ENCODE measurements at regions not wholly inside any gene's neighbourhood (a gene's known extent, or its start where the extent isn't known, plus 50 kb on each side); places are given as distances from the start of the nearest gene placed in this dataset.

GRCh38 chr10:111445667-111446066 lies 368.8 kb downstream of the ADRA2A start:
- DNase-seq (no peak), ATAC-seq (no peak)
- Mint-ChIP-seq H3K9me3 (peaks cover 3% of the 10 kb centered on the region), H3K36me3 (ENCODE audit: low read depth) (no peaks in the 10 kb centered on the region), H3K27ac (no peak overlapping the region), H3K27me3 (peaks cover 6% of the 10 kb centered on the region), H3K4me3 (no peak overlapping the region), H3K4me1 (no peaks in the 10 kb centered on the region)

GRCh38 chr10:111446966-111447365 lies 370.1 kb downstream of the ADRA2A start:
- H3K9me3 Mint-ChIP-seq = peaks cover 3% of the 10 kb centered on the region
- no peaks in the 10 kb centered on the region for H3K4me1 Mint-ChIP-seq
- H3K36me3 Mint-ChIP-seq (ENCODE audit: low read depth) = no peaks in the 10 kb centered on the region
- H3K27ac Mint-ChIP-seq = no peak overlapping the region
- H3K27me3 Mint-ChIP-seq = peaks cover 7% of the 10 kb centered on the region
- H3K4me3 Mint-ChIP-seq = no peak overlapping the region
- no peak for DNase-seq
- ATAC-seq = no peak

- no peak for DNase-seq
- H3K4me1 Mint-ChIP-seq = no peaks in the 10 kb centered on the region
- H3K27me3 Mint-ChIP-seq = peaks cover 9% of the 10 kb centered on the region
Measured at GRCh38 chr10:111452153-111452552, 375.3 kb downstream of the ADRA2A start.

GRCh38 chr10:111455776-111456426 lies 379.1 kb downstream of the ADRA2A start:
- peaks cover 17% of the 10 kb centered on the region for H3K27me3 Mint-ChIP-seq

More at GRCh38 chr10:111452153-111452552, 375.3 kb downstream of the ADRA2A start:
- no peak overlapping the region for H3K27ac Mint-ChIP-seq
- ATAC-seq = no peak
- no peaks in the 10 kb centered on the region for H3K36me3 Mint-ChIP-seq (ENCODE audit: low read depth)
- no peak overlapping the region for H3K4me3 Mint-ChIP-seq
- H3K9me3 Mint-ChIP-seq = no peaks in the 10 kb centered on the region

GRCh38 chr10:111458256-111458655 lies 381.4 kb downstream of the ADRA2A start:
- H3K9me3 Mint-ChIP-seq = peaks cover 7% of the 10 kb centered on the region
- peaks cover 18% of the 10 kb centered on the region for H3K27me3 Mint-ChIP-seq
- no peaks in the 10 kb centered on the region for H3K4me1 Mint-ChIP-seq
- H3K4me3 Mint-ChIP-seq = no peak overlapping the region
- no peak overlapping the region for H3K27ac Mint-ChIP-seq
- no peaks in the 10 kb centered on the region for H3K36me3 Mint-ChIP-seq (ENCODE audit: low read depth)
- no peak for ATAC-seq
- no peak for DNase-seq

More at GRCh38 chr10:111455776-111456426, 379.1 kb downstream of the ADRA2A start:
- Mint-ChIP-seq H3K27ac (no peak overlapping the region), H3K4me1 (no peaks in the 10 kb centered on the region), H3K9me3 (no peaks in the 10 kb centered on the region), H3K36me3 (ENCODE audit: low read depth) (no peaks in the 10 kb centered on the region), H3K4me3 (no peak overlapping the region)
- ATAC-seq (no peak), DNase-seq (no peak)

- Mint-ChIP-seq H3K27me3 (peaks cover 16% of the 10 kb centered on the region), H3K27ac (no peak overlapping the region), H3K4me3 (no peak overlapping the region), H3K4me1 (no peaks in the 10 kb centered on the region), H3K36me3 (ENCODE audit: low read depth) (no peaks in the 10 kb centered on the region), H3K9me3 (peaks cover 7% of the 10 kb centered on the region)
- no peak for DNase-seq
- no peak for ATAC-seq
Measured at GRCh38 chr10:111459967-111460366, 383.1 kb downstream of the ADRA2A start.

- Mint-ChIP-seq H3K4me3 (no peak overlapping the region), H3K27ac (no peak overlapping the region), H3K27me3 (peaks cover 2% of the 10 kb centered on the region), H3K36me3 (ENCODE audit: low read depth) (no peaks in the 10 kb centered on the region), H3K9me3 (no peaks in the 10 kb centered on the region), H3K4me1 (no peaks in the 10 kb centered on the region)
- no peak for DNase-seq
- ATAC-seq = no peak
Measured at GRCh38 chr10:111472445-111472844, 395.6 kb downstream of the ADRA2A start.

GRCh38 chr10:111473361-111473760 lies 396.5 kb downstream of the ADRA2A start:
- H3K4me1 Mint-ChIP-seq = no peaks in the 10 kb centered on the region
- no peak overlapping the region for H3K27ac Mint-ChIP-seq
- no peaks in the 10 kb centered on the region for H3K36me3 Mint-ChIP-seq (ENCODE audit: low read depth)
- peaks cover 2% of the 10 kb centered on the region for H3K27me3 Mint-ChIP-seq
- H3K4me3 Mint-ChIP-seq = no peak overlapping the region
- ATAC-seq = no peak
- no peaks in the 10 kb centered on the region for H3K9me3 Mint-ChIP-seq
- DNase-seq = no peak

- Mint-ChIP-seq H3K27ac (no peak overlapping the region), H3K4me3 (no peak overlapping the region), H3K9me3 (no peaks in the 10 kb centered on the region), H3K27me3 (peaks cover 2% of the 10 kb centered on the region), H3K4me1 (no peaks in the 10 kb centered on the region), H3K36me3 (ENCODE audit: low read depth) (no peaks in the 10 kb centered on the region)
- no peak for DNase-seq
- ATAC-seq = no peak
Measured at GRCh38 chr10:111474786-111475185, 398.0 kb downstream of the ADRA2A start.

- peaks cover 2% of the 10 kb centered on the region for H3K27me3 Mint-ChIP-seq
- no peaks in the 10 kb centered on the region for H3K36me3 Mint-ChIP-seq (ENCODE audit: low read depth)
- no peak overlapping the region for H3K27ac Mint-ChIP-seq
- ATAC-seq = no peak
- H3K9me3 Mint-ChIP-seq = no peaks in the 10 kb centered on the region
- no peaks in the 10 kb centered on the region for H3K4me1 Mint-ChIP-seq
- no peak for DNase-seq
- no peak overlapping the region for H3K4me3 Mint-ChIP-seq
Measured at GRCh38 chr10:111475720-111476119, 398.9 kb downstream of the ADRA2A start.

- no peak for ATAC-seq
- H3K27ac Mint-ChIP-seq = no peak overlapping the region
- no peak for DNase-seq
- H3K36me3 Mint-ChIP-seq (ENCODE audit: low read depth) = no peaks in the 10 kb centered on the region
- no peak overlapping the region for H3K4me3 Mint-ChIP-seq
- H3K4me1 Mint-ChIP-seq = no peaks in the 10 kb centered on the region
- H3K27me3 Mint-ChIP-seq = peaks cover 2% of the 10 kb centered on the region
- H3K9me3 Mint-ChIP-seq = no peaks in the 10 kb centered on the region
Measured at GRCh38 chr10:111478651-111479050, 401.8 kb downstream of the ADRA2A start.

- H3K4me3 Mint-ChIP-seq = no peak overlapping the region
- ATAC-seq = no peak
- no peaks in the 10 kb centered on the region for H3K4me1 Mint-ChIP-seq
- DNase-seq = no peak
- no peaks in the 10 kb centered on the region for H3K27me3 Mint-ChIP-seq
- H3K36me3 Mint-ChIP-seq (ENCODE audit: low read depth) = no peaks in the 10 kb centered on the region
- H3K27ac Mint-ChIP-seq = no peak overlapping the region
- no peaks in the 10 kb centered on the region for H3K9me3 Mint-ChIP-seq
Measured at GRCh38 chr10:111479966-111480365, 403.1 kb downstream of the ADRA2A start.

GRCh38 chr10:111481261-111481826 lies 404.5 kb downstream of the ADRA2A start:
- Mint-ChIP-seq H3K27me3 (no peaks in the 10 kb centered on the region), H3K27ac (no peak overlapping the region), H3K4me1 (no peaks in the 10 kb centered on the region), H3K9me3 (no peaks in the 10 kb centered on the region), H3K36me3 (ENCODE audit: low read depth) (no peaks in the 10 kb centered on the region), H3K4me3 (no peak overlapping the region)
- no peak for DNase-seq
- ATAC-seq = no peak

GRCh38 chr10:111481866-111482265 lies 405.0 kb downstream of the ADRA2A start:
- Mint-ChIP-seq H3K9me3 (no peaks in the 10 kb centered on the region), H3K27me3 (no peaks in the 10 kb centered on the region), H3K4me3 (no peak overlapping the region), H3K36me3 (ENCODE audit: low read depth) (no peaks in the 10 kb centered on the region), H3K4me1 (no peaks in the 10 kb centered on the region), H3K27ac (no peak overlapping the region)
- DNase-seq (no peak), ATAC-seq (no peak)

GRCh38 chr10:111482621-111483216 lies 405.9 kb downstream of the ADRA2A start:
- H3K27me3 Mint-ChIP-seq = no peaks in the 10 kb centered on the region
- no peak overlapping the region for H3K4me3 Mint-ChIP-seq
- no peak overlapping the region for H3K27ac Mint-ChIP-seq
- ATAC-seq (no peak), DNase-seq (no peak)
- H3K36me3 Mint-ChIP-seq (ENCODE audit: low read depth) = no peaks in the 10 kb centered on the region
- peaks cover 4% of the 10 kb centered on the region for H3K9me3 Mint-ChIP-seq
- H3K4me1 Mint-ChIP-seq = no peaks in the 10 kb centered on the region
